Liver (tissue), 8 donors: ENCODE measurements at regions not wholly inside any gene's neighbourhood (a gene's known extent, or its start where the extent isn't known, plus 50 kb on each side); places are given as distances from the start of the nearest gene placed in this dataset.

Experiments
- DNase-seq: peaks from one replicate; pipeline ENCODE4 v3.0.0-alpha.2; 2017; ENCODE audit warnings: low spot score
- H3K27ac ChIP-seq, 2 donors: one replicate each; pipeline ENCODE4 v1.7.0; 2013; ENCODE audit warnings: inconsistent platforms in 2 of 2, low read length in 2 of 2, control low read depth in 1 of 2, low read depth in 1 of 2, mild to moderate bottlenecking in 1 of 2
- H3K27me3 ChIP-seq, 4 donors: one replicate each; pipeline versions ENCODE4 v1.6.1 to v1.7.0; 2013; ENCODE audit warnings: low read length in 3 of 4, inconsistent platforms in 1 of 4, mild to moderate bottlenecking in 1 of 4, moderate library complexity in 1 of 4; ENCODE audit not compliant: control insufficient read depth in 4 of 4, insufficient read depth in 4 of 4
- H3K36me3 ChIP-seq, 4 donors: one replicate each; pipeline versions ENCODE4 v1.6.1 to v1.7.0; 2013; ENCODE audit warnings: low read length in 3 of 4, mild to moderate bottlenecking in 3 of 4, low read depth in 1 of 4, moderate library complexity in 1 of 4; ENCODE audit not compliant: control insufficient read depth in 4 of 4, insufficient read depth in 3 of 4
- H3K4me1 ChIP-seq, 4 donors: one replicate each; pipeline versions ENCODE4 v1.6.1 to v1.7.0; 2013; ENCODE audit warnings: low read length in 3 of 4, mild to moderate bottlenecking in 3 of 4, moderate library complexity in 1 of 4; ENCODE audit not compliant: control insufficient read depth in 4 of 4, insufficient read depth in 4 of 4
- H3K4me3 ChIP-seq, 3 donors: one replicate each; pipeline versions ENCODE4 v1.6.1 to v1.7.0; 2013; ENCODE audit warnings: low read length in 3 of 3, control low read depth in 1 of 3, low read depth in 1 of 3, mild to moderate bottlenecking in 1 of 3
- H3K9ac ChIP-seq, 2 donors: one replicate each; pipeline ENCODE4 v1.7.0; 2013; ENCODE audit warnings: low read length in 2 of 2, mild to moderate bottlenecking in 2 of 2, moderate library complexity in 2 of 2, control low read depth in 1 of 2, low read depth in 1 of 2
- H3K9me3 ChIP-seq, 4 donors: one replicate each; pipeline versions ENCODE4 v1.6.1 to v1.7.0; 2013; ENCODE audit warnings: low read length in 3 of 4; ENCODE audit not compliant: control insufficient read depth in 4 of 4
- EGR1 ChIP-seq, 2 donors: IDR thresholded peaks; 2 replicates each; pipeline ENCODE4 v1.6.1; 2016 to 2018; ENCODE audit warnings: antibody characterized with exemption in 2 of 2, low read depth in 2 of 2
- FOXA1 ChIP-seq: IDR thresholded peaks from 2 replicates; pipeline ENCODE4 v1.6.1; 2016; ENCODE audit warnings: antibody characterized with exemption
- FOXA2 ChIP-seq: IDR thresholded peaks from 2 replicates; pipeline ENCODE4 v1.6.1; 2016; ENCODE audit warnings: antibody characterized with exemption
- GABPA ChIP-seq, 2 donors: IDR thresholded peaks in 1 of 2; conservative IDR thresholded peaks in 1 of 2; 2 replicates each; pipeline ENCODE4 v1.6.1; 2016; ENCODE audit warnings: antibody characterized with exemption in 2 of 2, mild to moderate bottlenecking in 1 of 2, moderate library complexity in 1 of 2
- HNF4A ChIP-seq, 2 donors: conservative IDR thresholded peaks; 2 replicates each; pipeline ENCODE4 v1.6.1; 2016; ENCODE audit warnings: antibody characterized with exemption in 2 of 2, mild to moderate bottlenecking in 2 of 2
- HNF4G ChIP-seq: IDR thresholded peaks from 2 replicates; pipeline ENCODE4 v1.6.1; 2016; ENCODE audit warnings: antibody characterized with exemption
- JUND ChIP-seq, 2 donors: IDR thresholded peaks; 2 replicates each; pipeline ENCODE4 v1.6.1; 2016; ENCODE audit warnings: antibody characterized with exemption in 2 of 2
- NR2F2 ChIP-seq: IDR thresholded peaks from 2 replicates; pipeline ENCODE4 v1.6.1; 2016; ENCODE audit warnings: antibody characterized with exemption
- RAD21 ChIP-seq, 2 donors: IDR thresholded peaks; 2 replicates each; pipeline ENCODE4 v1.6.1; 2016; ENCODE audit warnings: antibody characterized with exemption in 2 of 2, mild to moderate bottlenecking in 2 of 2
- RXRA ChIP-seq, 2 donors: IDR thresholded peaks; 2 replicates each; pipeline ENCODE4 v1.6.1; 2017 to 2018; ENCODE audit warnings: antibody characterized with exemption in 2 of 2, mild to moderate bottlenecking in 1 of 2
- SP1 ChIP-seq: IDR thresholded peaks from 2 replicates; pipeline ENCODE4 v1.6.1; 2018; ENCODE audit warnings: antibody characterized with exemption, mild to moderate bottlenecking
- TAF1 ChIP-seq: conservative IDR thresholded peaks from 2 replicates; pipeline ENCODE4 v1.6.1; 2016; ENCODE audit warnings: antibody characterized with exemption, mild to moderate bottlenecking
- YY1 ChIP-seq: IDR thresholded peaks from 2 replicates; pipeline ENCODE4 v1.6.1; 2016; ENCODE audit warnings: antibody characterized with exemption, mild to moderate bottlenecking
- WGBS: extraction: QIAGEN DNeasy Blood & Tissue Kit; methylation state at CpG from one replicate; pipeline ENCODE4 v1.1.7; 2013; 5-methylcytosine and 5-hydroxymethylcytosine counted together
- TF ChIP-seq, protein P1 (sequence below): IDR thresholded peaks from 2 replicates; pipeline ENCODE4 v1.6.1; 2016; ENCODE audit warnings: antibody characterized with exemption
- TF ChIP-seq, protein P2 (sequence below): IDR thresholded peaks from 2 replicates; pipeline ENCODE4 v1.6.1; 2016; ENCODE audit warnings: antibody characterized with exemption
- TF ChIP-seq, protein P3 (sequence below): IDR thresholded peaks from 2 replicates; pipeline ENCODE4 v1.6.1; 2016; ENCODE audit warnings: antibody characterized with exemption
- TF ChIP-seq, protein P4 (sequence below): fragments of 150-350 bp; IDR thresholded peaks from 2 replicates; pipeline ENCODE4 v1.5.1; 2017; ENCODE audit warnings: improper control_type of control experiment, low read depth, low read length; ENCODE audit not compliant: missing input control
- TF ChIP-seq, protein P5 (sequence below): IDR thresholded peaks from 2 replicates; pipeline ENCODE4 v1.6.1; 2016; ENCODE audit warnings: antibody characterized with exemption, mild to moderate bottlenecking
- donor health status: healthy.
- donor health status: healthy.
- donor health status: healthy.
- donor health status: healthy.
- donor health status: healthy.

DNA sequence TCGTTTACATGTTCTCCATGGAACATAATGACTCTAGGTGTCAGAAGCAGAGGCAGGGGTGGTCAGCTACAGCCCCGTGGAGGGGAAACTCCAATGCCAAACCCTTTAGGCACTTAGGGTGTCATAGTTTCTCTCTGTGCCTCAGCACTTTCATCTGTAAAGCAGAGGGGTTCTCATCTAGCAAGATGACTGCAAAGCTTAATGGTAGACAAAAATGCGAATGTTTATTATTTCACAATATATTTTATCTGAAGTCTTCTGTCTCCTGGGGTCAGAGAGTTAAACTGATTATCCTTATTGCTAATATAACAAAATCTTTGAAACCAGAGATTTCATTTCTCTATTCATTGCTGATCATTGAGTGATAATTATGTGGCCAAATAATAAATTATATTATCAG, 522.5 kb downstream of the TSN start:
- WGBS: 55% methylated on average over 3 of the region's 3 CpGs

DNA sequence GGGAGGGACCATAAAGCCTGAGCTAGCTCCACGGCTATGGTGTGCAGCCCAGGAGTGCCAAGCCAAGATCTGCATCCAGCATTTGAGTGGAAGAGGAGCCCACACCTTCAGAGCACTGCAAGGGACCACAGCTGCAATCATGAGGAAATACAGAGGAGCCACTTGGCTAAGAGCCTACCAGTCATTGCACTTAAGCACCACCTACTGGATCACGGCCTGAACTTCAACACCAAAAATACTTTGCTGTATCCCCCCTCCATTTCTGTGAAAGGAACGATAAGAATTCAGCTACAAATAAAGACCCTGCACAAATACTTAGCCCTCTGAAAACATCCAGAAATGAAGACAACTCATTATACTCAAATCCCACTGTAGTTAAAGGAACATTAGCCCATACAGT, 545.3 kb downstream of the TSN start:
- Histone ChIP-seq H3K27ac (no peak overlapping the region), H3K9me3 (peaks cover 0 to 6% (median 4%) of the 10 kb centered on the region in 4 donors), H3K9ac (no peak overlapping the region), H3K36me3 (no peaks in the 10 kb centered on the region), H3K4me1 (no peaks in the 10 kb centered on the region), H3K27me3 (no peaks in the 10 kb centered on the region), H3K4me3 (no peak overlapping the region)
- TF ChIP-seq RAD21 (IDR thresholded peaks at IDR 0.05): no peak
- no peak for TF ChIP-seq HNF4G
- TF ChIP-seq, protein P1, sequence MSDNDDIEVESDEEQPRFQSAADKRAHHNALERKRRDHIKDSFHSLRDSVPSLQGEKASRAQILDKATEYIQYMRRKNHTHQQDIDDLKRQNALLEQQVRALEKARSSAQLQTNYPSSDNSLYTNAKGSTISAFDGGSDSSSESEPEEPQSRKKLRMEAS: no peak
- no peak for TF ChIP-seq RXRA (IDR thresholded peaks at IDR 0.05)
- WGBS: 80% methylated on average over 3 of the region's 3 CpGs
- DNase-seq: no peak

More for the DNA sequence above, 522.5 kb downstream of the TSN start:
- H3K36me3 ChIP-seq: no peaks in the 10 kb centered on the region
- no peaks in the 10 kb centered on the region for H3K27me3 ChIP-seq
- no peak overlapping the region for H3K9ac ChIP-seq
- H3K27ac ChIP-seq: no peak overlapping the region
- TF ChIP-seq RAD21 (IDR thresholded peaks at IDR 0.05): no peak
- TF ChIP-seq JUND (IDR thresholded peaks at IDR 0.05): no peak
- no peak for TF ChIP-seq EGR1 (IDR thresholded peaks at IDR 0.05; ENCODE audit: low read depth in 2 of 2)
- TF ChIP-seq GABPA (IDR thresholded peaks at IDR 0.05 in 1 of 2, conservative IDR thresholded peaks at IDR 0.05 in 1 of 2): no peak
- no peak for TF ChIP-seq FOXA2
- peaks cover 0 to 4% (median 0%) of the 10 kb centered on the region in 4 donors for H3K9me3 ChIP-seq
- no peaks in the 10 kb centered on the region for H3K4me1 ChIP-seq
- DNase-seq: no peak
- no peak overlapping the region for H3K4me3 ChIP-seq

DNA sequence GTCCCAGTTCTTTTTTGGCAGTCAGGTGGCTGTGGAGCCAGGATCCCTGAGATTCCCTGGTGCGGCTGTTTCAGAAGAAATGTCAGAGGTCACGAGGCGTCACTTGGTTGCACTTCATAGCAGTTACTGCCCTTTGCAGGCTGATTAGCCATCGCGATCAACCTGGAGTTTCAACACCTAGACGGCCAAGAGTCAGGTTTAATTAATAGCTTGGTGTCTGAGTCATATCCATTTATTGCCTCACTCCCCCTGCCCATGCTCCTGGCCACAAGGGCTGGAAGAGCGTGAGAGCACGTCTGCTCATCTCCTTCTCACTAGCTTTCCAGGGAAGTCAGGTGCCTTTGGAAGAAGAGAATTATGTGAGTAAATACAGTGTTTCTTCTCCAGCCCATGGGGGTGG, 552.3 kb downstream of the TSN start:
- H3K27ac ChIP-seq: no peak overlapping the region
- DNase-seq: no peak
- WGBS: 51% methylated on average over 8 of the region's 8 CpGs
- peaks cover 0 to 1% (median 0%) of the 10 kb centered on the region in 4 donors for H3K9me3 ChIP-seq
- H3K36me3 ChIP-seq: no peaks in the 10 kb centered on the region
- no peak overlapping the region for H3K9ac ChIP-seq
- no peaks in the 10 kb centered on the region for H3K27me3 ChIP-seq
- no peak overlapping the region for H3K4me3 ChIP-seq
- H3K4me1 ChIP-seq: no peaks in the 10 kb centered on the region
- TF ChIP-seq SP1 (no peak), NR2F2 (no peak), HNF4G (no peak), EGR1 (IDR thresholded peaks at IDR 0.05; ENCODE audit: low read depth in 2 of 2) (no peak), GABPA (IDR thresholded peaks at IDR 0.05 in 1 of 2, conservative IDR thresholded peaks at IDR 0.05 in 1 of 2) (no peak), TAF1 (no peak), RXRA (IDR thresholded peaks at IDR 0.05) (no peak), HNF4A (conservative IDR thresholded peaks at IDR 0.05) (no peak), YY1 (no peak), FOXA1 (no peak), JUND (IDR thresholded peaks at IDR 0.05) (no peak), FOXA2 (no peak), RAD21 (IDR thresholded peaks at IDR 0.05) (no peak)
- TF ChIP-seq, protein P2, sequence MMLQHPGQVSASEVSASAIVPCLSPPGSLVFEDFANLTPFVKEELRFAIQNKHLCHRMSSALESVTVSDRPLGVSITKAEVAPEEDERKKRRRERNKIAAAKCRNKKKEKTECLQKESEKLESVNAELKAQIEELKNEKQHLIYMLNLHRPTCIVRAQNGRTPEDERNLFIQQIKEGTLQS: no peak
- TF ChIP-seq, protein P1: no peak
- TF ChIP-seq, protein P3, sequence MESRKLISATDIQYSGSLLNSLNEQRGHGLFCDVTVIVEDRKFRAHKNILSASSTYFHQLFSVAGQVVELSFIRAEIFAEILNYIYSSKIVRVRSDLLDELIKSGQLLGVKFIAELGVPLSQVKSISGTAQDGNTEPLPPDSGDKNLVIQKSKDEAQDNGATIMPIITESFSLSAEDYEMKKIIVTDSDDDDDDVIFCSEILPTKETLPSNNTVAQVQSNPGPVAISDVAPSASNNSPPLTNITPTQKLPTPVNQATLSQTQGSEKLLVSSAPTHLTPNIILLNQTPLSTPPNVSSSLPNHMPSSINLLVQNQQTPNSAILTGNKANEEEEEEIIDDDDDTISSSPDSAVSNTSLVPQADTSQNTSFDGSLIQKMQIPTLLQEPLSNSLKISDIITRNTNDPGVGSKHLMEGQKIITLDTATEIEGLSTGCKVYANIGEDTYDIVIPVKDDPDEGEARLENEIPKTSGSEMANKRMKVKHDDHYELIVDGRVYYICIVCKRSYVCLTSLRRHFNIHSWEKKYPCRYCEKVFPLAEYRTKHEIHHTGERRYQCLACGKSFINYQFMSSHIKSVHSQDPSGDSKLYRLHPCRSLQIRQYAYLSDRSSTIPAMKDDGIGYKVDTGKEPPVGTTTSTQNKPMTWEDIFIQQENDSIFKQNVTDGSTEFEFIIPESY: no peak
- TF ChIP-seq, protein P4, sequence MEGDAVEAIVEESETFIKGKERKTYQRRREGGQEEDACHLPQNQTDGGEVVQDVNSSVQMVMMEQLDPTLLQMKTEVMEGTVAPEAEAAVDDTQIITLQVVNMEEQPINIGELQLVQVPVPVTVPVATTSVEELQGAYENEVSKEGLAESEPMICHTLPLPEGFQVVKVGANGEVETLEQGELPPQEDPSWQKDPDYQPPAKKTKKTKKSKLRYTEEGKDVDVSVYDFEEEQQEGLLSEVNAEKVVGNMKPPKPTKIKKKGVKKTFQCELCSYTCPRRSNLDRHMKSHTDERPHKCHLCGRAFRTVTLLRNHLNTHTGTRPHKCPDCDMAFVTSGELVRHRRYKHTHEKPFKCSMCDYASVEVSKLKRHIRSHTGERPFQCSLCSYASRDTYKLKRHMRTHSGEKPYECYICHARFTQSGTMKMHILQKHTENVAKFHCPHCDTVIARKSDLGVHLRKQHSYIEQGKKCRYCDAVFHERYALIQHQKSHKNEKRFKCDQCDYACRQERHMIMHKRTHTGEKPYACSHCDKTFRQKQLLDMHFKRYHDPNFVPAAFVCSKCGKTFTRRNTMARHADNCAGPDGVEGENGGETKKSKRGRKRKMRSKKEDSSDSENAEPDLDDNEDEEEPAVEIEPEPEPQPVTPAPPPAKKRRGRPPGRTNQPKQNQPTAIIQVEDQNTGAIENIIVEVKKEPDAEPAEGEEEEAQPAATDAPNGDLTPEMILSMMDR: no peak
- TF ChIP-seq, protein P5, sequence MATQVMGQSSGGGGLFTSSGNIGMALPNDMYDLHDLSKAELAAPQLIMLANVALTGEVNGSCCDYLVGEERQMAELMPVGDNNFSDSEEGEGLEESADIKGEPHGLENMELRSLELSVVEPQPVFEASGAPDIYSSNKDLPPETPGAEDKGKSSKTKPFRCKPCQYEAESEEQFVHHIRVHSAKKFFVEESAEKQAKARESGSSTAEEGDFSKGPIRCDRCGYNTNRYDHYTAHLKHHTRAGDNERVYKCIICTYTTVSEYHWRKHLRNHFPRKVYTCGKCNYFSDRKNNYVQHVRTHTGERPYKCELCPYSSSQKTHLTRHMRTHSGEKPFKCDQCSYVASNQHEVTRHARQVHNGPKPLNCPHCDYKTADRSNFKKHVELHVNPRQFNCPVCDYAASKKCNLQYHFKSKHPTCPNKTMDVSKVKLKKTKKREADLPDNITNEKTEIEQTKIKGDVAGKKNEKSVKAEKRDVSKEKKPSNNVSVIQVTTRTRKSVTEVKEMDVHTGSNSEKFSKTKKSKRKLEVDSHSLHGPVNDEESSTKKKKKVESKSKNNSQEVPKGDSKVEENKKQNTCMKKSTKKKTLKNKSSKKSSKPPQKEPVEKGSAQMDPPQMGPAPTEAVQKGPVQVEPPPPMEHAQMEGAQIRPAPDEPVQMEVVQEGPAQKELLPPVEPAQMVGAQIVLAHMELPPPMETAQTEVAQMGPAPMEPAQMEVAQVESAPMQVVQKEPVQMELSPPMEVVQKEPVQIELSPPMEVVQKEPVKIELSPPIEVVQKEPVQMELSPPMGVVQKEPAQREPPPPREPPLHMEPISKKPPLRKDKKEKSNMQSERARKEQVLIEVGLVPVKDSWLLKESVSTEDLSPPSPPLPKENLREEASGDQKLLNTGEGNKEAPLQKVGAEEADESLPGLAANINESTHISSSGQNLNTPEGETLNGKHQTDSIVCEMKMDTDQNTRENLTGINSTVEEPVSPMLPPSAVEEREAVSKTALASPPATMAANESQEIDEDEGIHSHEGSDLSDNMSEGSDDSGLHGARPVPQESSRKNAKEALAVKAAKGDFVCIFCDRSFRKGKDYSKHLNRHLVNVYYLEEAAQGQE: no peak
